ENCODE measurements at regions not wholly inside any gene's neighbourhood (a gene's known extent, or its start where the extent isn't known, plus 50 kb on each side); places are given as distances from the start of the nearest gene placed in this dataset.

DNA sequence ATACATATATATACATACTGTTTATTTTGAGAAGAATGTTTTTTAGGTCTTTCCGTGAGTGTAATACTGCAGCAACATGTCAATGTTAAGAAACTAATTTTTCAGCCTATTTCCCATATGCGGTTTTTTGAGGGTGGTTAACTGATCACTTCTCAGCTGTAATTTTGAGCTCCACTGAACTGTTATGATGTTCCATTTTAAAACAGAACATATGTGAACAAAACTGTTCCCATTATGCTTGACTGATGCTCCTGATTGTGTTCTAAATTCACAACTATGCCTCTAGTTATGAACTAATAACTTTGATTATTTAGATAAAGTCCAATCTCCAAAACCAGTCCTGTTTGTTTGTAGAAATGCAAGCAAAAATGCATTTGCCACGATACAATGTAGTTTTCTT is 511.2 kb upstream of the FSIP2 start:
- TF ChIP-seq POLR2AphosphoS5 (IDR thresholded peaks at IDR 0.05) (no peak), POLR2A (IDR thresholded peaks at IDR 0.05) (no peak)
- TF ChIP-seq, protein P1, sequence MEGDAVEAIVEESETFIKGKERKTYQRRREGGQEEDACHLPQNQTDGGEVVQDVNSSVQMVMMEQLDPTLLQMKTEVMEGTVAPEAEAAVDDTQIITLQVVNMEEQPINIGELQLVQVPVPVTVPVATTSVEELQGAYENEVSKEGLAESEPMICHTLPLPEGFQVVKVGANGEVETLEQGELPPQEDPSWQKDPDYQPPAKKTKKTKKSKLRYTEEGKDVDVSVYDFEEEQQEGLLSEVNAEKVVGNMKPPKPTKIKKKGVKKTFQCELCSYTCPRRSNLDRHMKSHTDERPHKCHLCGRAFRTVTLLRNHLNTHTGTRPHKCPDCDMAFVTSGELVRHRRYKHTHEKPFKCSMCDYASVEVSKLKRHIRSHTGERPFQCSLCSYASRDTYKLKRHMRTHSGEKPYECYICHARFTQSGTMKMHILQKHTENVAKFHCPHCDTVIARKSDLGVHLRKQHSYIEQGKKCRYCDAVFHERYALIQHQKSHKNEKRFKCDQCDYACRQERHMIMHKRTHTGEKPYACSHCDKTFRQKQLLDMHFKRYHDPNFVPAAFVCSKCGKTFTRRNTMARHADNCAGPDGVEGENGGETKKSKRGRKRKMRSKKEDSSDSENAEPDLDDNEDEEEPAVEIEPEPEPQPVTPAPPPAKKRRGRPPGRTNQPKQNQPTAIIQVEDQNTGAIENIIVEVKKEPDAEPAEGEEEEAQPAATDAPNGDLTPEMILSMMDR (IDR thresholded peaks at IDR 0.05) = no peak

Data from stomach (tissue), 4 donors.